ENCODE measurements at regions not wholly inside any gene's neighbourhood (a gene's known extent, or its start where the extent isn't known, plus 50 kb on each side); places are given as distances from the start of the nearest gene placed in this dataset.
A peak's percentile ranks its signal among the peaks of the same experiment; 100 is the strongest.

- peak; percentile 24 for DNase-seq (ENCODE audit: extremely low read depth, low read depth)
- no peak overlapping the region for H3K4me3 ChIP-seq (replicated peaks; ENCODE audit: low read depth, low read length)
- peak; percentile 57 for TF ChIP-seq CTCF (IDR thresholded peaks at IDR 0.05; ENCODE audit: low read depth, low read length, missing control alignments)
Observed at GRCh38 chr6:128725271-128726233, 157.4 kb upstream of the LAMA2 start.

GRCh38 chr6:128724738-128725137 lies 158.2 kb upstream of the LAMA2 start:
- TF ChIP-seq CTCF (IDR thresholded peaks at IDR 0.05; ENCODE audit: low read depth, low read length, missing control alignments), result no peak
- no peak overlapping the region for H3K4me3 ChIP-seq (replicated peaks; ENCODE audit: low read depth, low read length)
- DNase-seq (ENCODE audit: extremely low read depth, low read depth), result no peak

GRCh38 chr6:128723667-128724066 lies 159.3 kb upstream of the LAMA2 start:
- H3K4me3 ChIP-seq (replicated peaks; ENCODE audit: low read depth, low read length), result no peak overlapping the region
- TF ChIP-seq CTCF (IDR thresholded peaks at IDR 0.05; ENCODE audit: low read depth, low read length, missing control alignments), result no peak
- DNase-seq (ENCODE audit: extremely low read depth, low read depth), result no peak

GRCh38 chr6:128720891-128721290 lies 162.0 kb upstream of the LAMA2 start:
- no peak for DNase-seq (ENCODE audit: extremely low read depth, low read depth)
- no peak overlapping the region for H3K4me3 ChIP-seq (replicated peaks; ENCODE audit: low read depth, low read length)
- TF ChIP-seq CTCF (IDR thresholded peaks at IDR 0.05; ENCODE audit: low read depth, low read length, missing control alignments), result no peak

- TF ChIP-seq CTCF (IDR thresholded peaks at IDR 0.05; ENCODE audit: low read depth, low read length, missing control alignments), result no peak
- no peak for DNase-seq (ENCODE audit: extremely low read depth, low read depth)
- H3K4me3 ChIP-seq (replicated peaks; ENCODE audit: low read depth, low read length), result no peak overlapping the region
Observed at GRCh38 chr6:128719786-128720185, 163.2 kb upstream of the LAMA2 start.

- DNase-seq (ENCODE audit: extremely low read depth, low read depth), result peak; percentile 62
Observed at GRCh38 chr6:128713461-128713860, 169.5 kb upstream of the LAMA2 start.

More at GRCh38 chr6:128713461-128713860, 169.5 kb upstream of the LAMA2 start:
- TF ChIP-seq CTCF (IDR thresholded peaks at IDR 0.05; ENCODE audit: low read depth, low read length, missing control alignments), result no peak
- H3K4me3 ChIP-seq (replicated peaks; ENCODE audit: low read depth, low read length), result no peak overlapping the region
